Fibroblast of lung (primary cell): ENCODE measurements at regions not wholly inside any gene's neighbourhood (a gene's known extent, or its start where the extent isn't known, plus 50 kb on each side); places are given as distances from the start of the nearest gene placed in this dataset.

Experiments used
- DNase-seq, 2 donors: peaks; one replicate each; pipeline versions ENCODE4 v3.0.0 to v3.0.0-alpha.2; 2010; ENCODE audit warnings: low read depth in 2 of 2
- H2AFZ ChIP-seq: 2 replicates; pipeline ENCODE4 v1.5.1; 2012; ENCODE audit warnings: low read length, control low read depth, inconsistent platforms
- H3K27ac ChIP-seq: 2 replicates; pipeline ENCODE4 v1.5.1; 2011; ENCODE audit warnings: low read length, control low read depth; ENCODE audit not compliant: insufficient read depth
- H3K27me3 ChIP-seq: 2 replicates; pipeline ENCODE4 v1.5.1; 2011; ENCODE audit warnings: mild to moderate bottlenecking, low read length; ENCODE audit not compliant: control insufficient read depth, insufficient read depth
- H3K36me3 ChIP-seq: 2 replicates; pipeline ENCODE4 v1.5.1; 2011; ENCODE audit warnings: low read length; ENCODE audit not compliant: control insufficient read depth, insufficient read depth
- H3K4me1 ChIP-seq: 2 replicates; pipeline ENCODE4 v1.5.1; 2011; ENCODE audit warnings: low read length; ENCODE audit not compliant: control insufficient read depth, insufficient read depth; ENCODE audit errors: extremely low read depth
- H3K4me2 ChIP-seq: 2 replicates; pipeline ENCODE4 v1.5.1; 2011; ENCODE audit warnings: low read length, control low read depth; ENCODE audit not compliant: insufficient read depth; ENCODE audit errors: extremely low read depth
- H3K4me3 ChIP-seq, 4 experiments: fragments of 200-600 bp in 1 of 4; sonication (generic) in 1 of 4; replicated peaks in 1 of 4; 2 replicates each; pipeline ENCODE4 v1.5.1; 2011 to 2016; ENCODE audit warnings: low read length in 4 of 4, low read depth in 3 of 4, mild to moderate bottlenecking in 3 of 4, control low read depth in 2 of 4, inconsistent platforms in 1 of 4, mixed read lengths in 1 of 4; ENCODE audit not compliant: insufficient read depth in 1 of 4; ENCODE audit errors: control extremely low read depth in 1 of 4
- H3K79me2 ChIP-seq: 2 replicates; pipeline ENCODE4 v1.5.1; 2012; ENCODE audit warnings: mild to moderate bottlenecking, low read length, inconsistent platforms; ENCODE audit not compliant: control insufficient read depth, insufficient read depth
- H3K9ac ChIP-seq: 2 replicates; pipeline ENCODE4 v1.5.1; 2011; ENCODE audit warnings: mild to moderate bottlenecking, low read length, control low read depth; ENCODE audit not compliant: insufficient read depth
- H3K9me3 ChIP-seq: 2 replicates; pipeline ENCODE4 v1.5.1; 2012; ENCODE audit warnings: low read depth, low read length; ENCODE audit not compliant: control insufficient read depth, insufficient read depth
- H4K20me1 ChIP-seq: 2 replicates; pipeline ENCODE4 v1.5.1; 2011; ENCODE audit warnings: low read length; ENCODE audit not compliant: control insufficient read depth, insufficient read depth; ENCODE audit errors: extremely low read depth
- EZH2 ChIP-seq: IDR thresholded peaks from 2 replicates; pipeline ENCODE4 v1.5.1; 2012; ENCODE audit warnings: low read length, control low read depth, mild to moderate bottlenecking; ENCODE audit errors: missing control alignments
- TF ChIP-seq, protein P1 (sequence below), 2 donors: IDR thresholded peaks in 1 of 2; conservative IDR thresholded peaks in 1 of 2; 1 replicate in 1 of 2; 2 replicates in 1 of 2; pipeline ENCODE4 v1.5.1; 2011 to 2012; ENCODE audit warnings: low read length in 2 of 2, control low read depth in 1 of 2, inconsistent platforms in 1 of 2, low read depth in 1 of 2, mild to moderate bottlenecking in 1 of 2

DNA sequence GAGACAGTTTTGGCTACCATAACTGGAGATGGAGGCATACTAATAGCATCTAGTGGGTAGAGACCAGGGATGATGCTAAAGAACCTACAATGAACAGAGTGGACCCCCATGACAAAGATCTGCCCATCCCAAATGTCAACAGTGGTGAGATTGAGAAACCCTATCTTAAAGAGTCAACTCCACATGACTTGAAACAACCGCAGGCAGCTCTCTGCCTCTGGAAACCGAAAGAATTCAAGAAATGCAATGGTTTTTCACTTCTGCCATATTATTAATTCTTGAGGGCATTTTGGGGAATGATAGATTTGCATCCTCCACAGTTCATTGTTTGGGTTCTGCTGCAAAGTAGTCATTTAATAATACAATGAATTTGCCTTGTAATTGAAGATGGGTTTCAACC is 463.4 kb downstream of the MAFB start:
- no peak for DNase-seq
- no peak overlapping the region for H3K27ac ChIP-seq
- H3K36me3 ChIP-seq: no peaks in the 10 kb centered on the region
- no peaks in the 10 kb centered on the region for H3K9me3 ChIP-seq
- TF ChIP-seq, protein P1, sequence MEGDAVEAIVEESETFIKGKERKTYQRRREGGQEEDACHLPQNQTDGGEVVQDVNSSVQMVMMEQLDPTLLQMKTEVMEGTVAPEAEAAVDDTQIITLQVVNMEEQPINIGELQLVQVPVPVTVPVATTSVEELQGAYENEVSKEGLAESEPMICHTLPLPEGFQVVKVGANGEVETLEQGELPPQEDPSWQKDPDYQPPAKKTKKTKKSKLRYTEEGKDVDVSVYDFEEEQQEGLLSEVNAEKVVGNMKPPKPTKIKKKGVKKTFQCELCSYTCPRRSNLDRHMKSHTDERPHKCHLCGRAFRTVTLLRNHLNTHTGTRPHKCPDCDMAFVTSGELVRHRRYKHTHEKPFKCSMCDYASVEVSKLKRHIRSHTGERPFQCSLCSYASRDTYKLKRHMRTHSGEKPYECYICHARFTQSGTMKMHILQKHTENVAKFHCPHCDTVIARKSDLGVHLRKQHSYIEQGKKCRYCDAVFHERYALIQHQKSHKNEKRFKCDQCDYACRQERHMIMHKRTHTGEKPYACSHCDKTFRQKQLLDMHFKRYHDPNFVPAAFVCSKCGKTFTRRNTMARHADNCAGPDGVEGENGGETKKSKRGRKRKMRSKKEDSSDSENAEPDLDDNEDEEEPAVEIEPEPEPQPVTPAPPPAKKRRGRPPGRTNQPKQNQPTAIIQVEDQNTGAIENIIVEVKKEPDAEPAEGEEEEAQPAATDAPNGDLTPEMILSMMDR (conservative IDR thresholded peaks at IDR 0.05 in 1 of 2, IDR thresholded peaks at IDR 0.05 in 1 of 2; ENCODE audit: low read depth in 1 of 2, low read length in 2 of 2): no peak
- TF ChIP-seq EZH2: no peak
- H3K79me2 ChIP-seq: no peaks in the 10 kb centered on the region
- no peak overlapping the region for H2AFZ ChIP-seq
- H3K4me1 ChIP-seq: no peaks in the 10 kb centered on the region
- H3K27me3 ChIP-seq: no peaks in the 10 kb centered on the region
- H4K20me1 ChIP-seq: no peaks in the 10 kb centered on the region
- no peak overlapping the region for H3K4me3 ChIP-seq
- H3K9ac ChIP-seq: no peak overlapping the region
- H3K4me2 ChIP-seq: no peak overlapping the region

DNA sequence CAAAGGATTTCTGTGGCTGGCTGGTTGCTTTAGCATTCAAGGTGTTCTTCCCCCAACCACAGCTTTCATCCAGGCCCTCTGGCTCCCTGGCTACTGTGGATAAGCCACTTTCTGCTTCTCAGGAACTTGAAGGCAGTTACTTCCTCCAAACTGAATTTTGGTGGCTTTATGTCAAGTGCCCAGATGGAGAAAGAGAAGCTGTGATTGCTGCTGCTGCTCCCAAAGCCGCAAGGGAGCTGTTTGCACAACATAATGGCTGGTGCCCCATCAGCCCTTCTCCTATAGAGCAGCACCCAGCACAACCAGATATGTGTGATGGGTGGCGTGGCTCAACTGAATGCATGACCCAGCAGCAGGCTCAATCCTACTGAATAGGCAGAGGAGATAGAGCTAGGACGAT is 465.2 kb downstream of the MAFB start:
- Histone ChIP-seq H4K20me1 (no peaks in the 10 kb centered on the region), H3K27me3 (no peaks in the 10 kb centered on the region), H3K36me3 (no peaks in the 10 kb centered on the region), H3K4me1 (no peaks in the 10 kb centered on the region), H3K79me2 (no peaks in the 10 kb centered on the region), H3K4me3 (no peak overlapping the region), H3K4me2 (no peak overlapping the region), H3K9ac (no peak overlapping the region), H3K27ac (no peak overlapping the region), H3K9me3 (no peaks in the 10 kb centered on the region), H2AFZ (no peak overlapping the region)
- no peak for TF ChIP-seq EZH2
- TF ChIP-seq, protein P1 (conservative IDR thresholded peaks at IDR 0.05 in 1 of 2, IDR thresholded peaks at IDR 0.05 in 1 of 2; ENCODE audit: low read depth in 1 of 2, low read length in 2 of 2): no peak
- no peak for DNase-seq

DNA sequence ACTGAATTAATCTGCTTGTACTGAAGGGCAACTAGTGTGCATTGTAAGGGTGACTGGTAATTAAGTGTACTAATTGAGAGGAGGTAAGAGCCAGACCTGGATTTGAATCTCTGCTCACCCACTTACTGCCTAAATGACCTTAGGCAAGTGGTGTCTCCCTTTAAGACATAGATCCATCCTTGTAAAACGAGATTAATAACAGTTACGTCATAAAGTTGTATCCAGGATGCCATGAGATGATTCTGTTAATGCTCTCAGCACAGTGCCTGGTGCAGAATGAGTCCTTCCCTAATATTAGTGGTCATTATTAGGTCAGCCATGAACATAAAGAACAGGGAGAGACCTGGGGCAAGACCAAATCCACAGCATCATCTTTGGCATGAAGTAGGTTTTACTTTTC is 470.1 kb downstream of the MAFB start:
- H3K4me3 ChIP-seq: no peak overlapping the region
- no peak overlapping the region for H2AFZ ChIP-seq
- H3K4me1 ChIP-seq: no peaks in the 10 kb centered on the region
- DNase-seq: no peak
- H3K36me3 ChIP-seq: no peaks in the 10 kb centered on the region
- TF ChIP-seq EZH2: no peak
- TF ChIP-seq, protein P1 (conservative IDR thresholded peaks at IDR 0.05 in 1 of 2, IDR thresholded peaks at IDR 0.05 in 1 of 2; ENCODE audit: low read depth in 1 of 2, low read length in 2 of 2): no peak
- no peaks in the 10 kb centered on the region for H3K9me3 ChIP-seq
- no peak overlapping the region for H3K9ac ChIP-seq
- no peaks in the 10 kb centered on the region for H3K27me3 ChIP-seq
- H3K4me2 ChIP-seq: no peak overlapping the region
- no peaks in the 10 kb centered on the region for H3K79me2 ChIP-seq
- no peak overlapping the region for H3K27ac ChIP-seq
- no peaks in the 10 kb centered on the region for H4K20me1 ChIP-seq
